Testis (tissue), 2 donors: ENCODE measurements at regions not wholly inside any gene's neighbourhood (a gene's known extent, or its start where the extent isn't known, plus 50 kb on each side); places are given as distances from the start of the nearest gene placed in this dataset.

Experiments used
- DNase-seq: peaks from one replicate; pipeline ENCODE4 v3.0.0-alpha.2; 2019
- H3K27ac ChIP-seq, 2 donors: fragments of 200-600 bp; sonication (generic); one replicate each; pipeline ENCODE4 v1.5.1; 2019
- H3K27me3 ChIP-seq: fragments of 200-600 bp; sonication (generic); one replicate; pipeline ENCODE4 v1.5.1; 2019
- H3K36me3 ChIP-seq: fragments of 200-600 bp; sonication (generic); one replicate; pipeline ENCODE4 v1.5.1; 2017; ENCODE audit warnings: low read depth; ENCODE audit errors: missing control alignments
- H3K4me1 ChIP-seq: fragments of 200-600 bp; sonication (generic); one replicate; pipeline ENCODE4 v1.5.1; 2019
- H3K4me3 ChIP-seq, 2 donors: fragments of 200-600 bp; sonication (generic); one replicate each; pipeline ENCODE4 v1.5.1; 2017 to 2019
- H3K9me3 ChIP-seq: fragments of 200-600 bp; sonication (generic); one replicate; pipeline ENCODE4 v1.5.1; 2017
- POLR2A ChIP-seq: fragments of 450-650 bp; IDR thresholded peaks from one replicate; pipeline ENCODE4 v1.6.1; 2017; ENCODE audit warnings: antibody characterized with exemption, mild to moderate bottlenecking, moderate library complexity
- WGBS, 2 donors: methylation state at CpG; one replicate each; pipeline ENCODE4 v1.1.5; 2018; 5-methylcytosine and 5-hydroxymethylcytosine counted together
- intact Hi-C: fragments of 100-400 bp; cut with DNase I; formaldehyde crosslinking; loops from one replicate; pipeline ENCODE4 v1.15.1; 2023; ENCODE audit warnings: low total_unique reads
- small RNA-seq, 2 donors: library from RNA; depleted of rRNA; stranded (forward); fragments of <200 nt; gene quantifications; one replicate each; pipeline ENCODE3, GENCODE V24; 2016
- TF ChIP-seq, protein P1 (sequence below), 3 experiments: fragments of 450-650 bp in 2 of 3; fragments of 200-600 bp in 1 of 3; sonication (generic) in 1 of 3; IDR thresholded peaks; one replicate each; pipeline ENCODE4 v1.5.1; 2016 to 2019; ENCODE audit warnings: antibody characterized with exemption in 3 of 3, mild to moderate bottlenecking in 2 of 3, moderate library complexity in 1 of 3

DNA sequence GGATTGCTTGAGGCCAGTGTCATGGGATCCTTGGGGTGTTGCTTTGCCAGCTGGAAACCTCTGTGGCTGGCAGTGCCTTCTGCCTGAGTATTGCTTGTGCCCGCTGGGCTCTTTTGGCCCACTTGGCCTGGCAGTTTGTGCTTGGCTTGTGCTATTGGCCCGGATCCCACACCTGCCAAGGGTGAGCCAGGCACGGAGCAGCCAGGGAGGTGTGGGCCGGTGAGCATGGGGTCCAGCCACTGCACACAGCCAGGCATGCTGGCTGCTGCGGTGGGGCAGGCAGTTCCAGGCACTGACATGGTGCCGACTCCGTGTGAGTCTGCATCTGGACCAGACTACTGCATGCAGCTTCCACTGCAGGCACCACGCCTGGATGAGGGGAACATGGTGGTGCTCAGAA is 62.5 kb upstream of the SYNCRIP start:
- H3K4me1 ChIP-seq: no peaks in the 10 kb centered on the region
- H3K27ac ChIP-seq: no peak overlapping the region
- no peak for TF ChIP-seq POLR2A
- TF ChIP-seq, protein P1, sequence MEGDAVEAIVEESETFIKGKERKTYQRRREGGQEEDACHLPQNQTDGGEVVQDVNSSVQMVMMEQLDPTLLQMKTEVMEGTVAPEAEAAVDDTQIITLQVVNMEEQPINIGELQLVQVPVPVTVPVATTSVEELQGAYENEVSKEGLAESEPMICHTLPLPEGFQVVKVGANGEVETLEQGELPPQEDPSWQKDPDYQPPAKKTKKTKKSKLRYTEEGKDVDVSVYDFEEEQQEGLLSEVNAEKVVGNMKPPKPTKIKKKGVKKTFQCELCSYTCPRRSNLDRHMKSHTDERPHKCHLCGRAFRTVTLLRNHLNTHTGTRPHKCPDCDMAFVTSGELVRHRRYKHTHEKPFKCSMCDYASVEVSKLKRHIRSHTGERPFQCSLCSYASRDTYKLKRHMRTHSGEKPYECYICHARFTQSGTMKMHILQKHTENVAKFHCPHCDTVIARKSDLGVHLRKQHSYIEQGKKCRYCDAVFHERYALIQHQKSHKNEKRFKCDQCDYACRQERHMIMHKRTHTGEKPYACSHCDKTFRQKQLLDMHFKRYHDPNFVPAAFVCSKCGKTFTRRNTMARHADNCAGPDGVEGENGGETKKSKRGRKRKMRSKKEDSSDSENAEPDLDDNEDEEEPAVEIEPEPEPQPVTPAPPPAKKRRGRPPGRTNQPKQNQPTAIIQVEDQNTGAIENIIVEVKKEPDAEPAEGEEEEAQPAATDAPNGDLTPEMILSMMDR (IDR thresholded peaks at IDR 0.05): no peak
- no peak overlapping the region for H3K4me3 ChIP-seq
- H3K27me3 ChIP-seq: no peaks in the 10 kb centered on the region
- no peaks in the 10 kb centered on the region for H3K9me3 ChIP-seq
- DNase-seq: no peak
- 90% methylated on average over 8 of the region's 8 CpGs; no CpG with 5 or more reads in 1 of the 2 donors for WGBS, 2 donors
- no peaks in the 10 kb centered on the region for H3K36me3 ChIP-seq
- intact Hi-C loops: no loop called here

DNA sequence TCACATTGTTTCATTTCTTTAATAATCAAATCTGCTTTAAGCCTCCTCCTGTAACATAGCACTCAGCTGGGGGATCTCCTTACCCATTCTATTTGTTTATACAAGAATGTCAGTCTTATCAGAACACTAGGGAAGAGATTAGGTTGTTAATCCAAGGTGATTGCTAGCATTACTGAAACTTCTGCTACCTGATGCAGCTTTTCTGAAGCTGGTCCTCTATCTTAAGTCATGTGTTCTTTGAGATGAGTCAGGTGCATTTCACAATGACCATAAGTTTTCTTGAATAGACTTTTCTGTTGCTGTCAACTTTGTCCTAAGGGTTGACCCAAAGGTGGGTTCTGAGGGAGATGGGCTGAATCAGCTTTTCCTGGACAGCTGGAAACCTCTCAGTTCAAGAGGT is 60.7 kb upstream of the SYNCRIP start:
- Histone ChIP-seq H3K36me3 (no peaks in the 10 kb centered on the region), H3K27me3 (no peaks in the 10 kb centered on the region), H3K4me3 (no peak overlapping the region), H3K9me3 (no peaks in the 10 kb centered on the region), H3K4me1 (no peaks in the 10 kb centered on the region), H3K27ac (no peak overlapping the region)
- no peak for TF ChIP-seq POLR2A
- TF ChIP-seq, protein P1 (IDR thresholded peaks at IDR 0.05): no peak
- no peak for DNase-seq
- intact Hi-C loops: no loop called here

Small RNA genes in the stretch of these regions (small RNA-seq; reads per million reads assigned to genes)
- gene RF00019 (0 reads per million in 2 donors), gene RN7SL643P (0 reads per million in 2 donors), gene RNU4-12P (0 reads per million in 2 donors), gene RNU4-72P (0 reads per million in 2 donors), gene SMIM11P1 (0 reads per million in 2 donors)
